Spleen (tissue), 7 donors: ENCODE measurements at regions not wholly inside any gene's neighbourhood (a gene's known extent, or its start where the extent isn't known, plus 50 kb on each side); places are given as distances from the start of the nearest gene placed in this dataset.

Experiments
- CTCF ChIP-seq, 11 experiments: fragments of 200-600 bp in 7 of 11; fragments of 450-650 bp in 4 of 11; sonication (generic) in 4 of 11; IDR thresholded peaks in 8 of 11; conservative IDR thresholded peaks in 3 of 11; 1 replicate in 7 of 11; 2 replicates in 4 of 11; pipeline versions ENCODE4 v1.4.0 to v1.8.0; 2016 to 2021; ENCODE audit warnings: antibody characterized with exemption in 11 of 11, inconsistent platforms in 4 of 11, mild to moderate bottlenecking in 1 of 11
- POLR2A ChIP-seq, 3 donors: fragments of 450-650 bp; IDR thresholded peaks; one replicate each; pipeline ENCODE4 v1.5.1; 2017; ENCODE audit warnings: antibody characterized with exemption in 3 of 3, mild to moderate bottlenecking in 1 of 3
- donor health status: DM: no; HTN: no; CAD: no; lungs with moderate emphysema.
- donor health status: DM: no; HTN: no; CAD: no.
- donor health status: DM: no; HTN: no; CAD: no.

- TF ChIP-seq CTCF (IDR thresholded peaks at IDR 0.05 in 8 of 11, conservative IDR thresholded peaks at IDR 0.05 in 3 of 11): no peak
- no peak for TF ChIP-seq POLR2A (IDR thresholded peaks at IDR 0.05)
These were observed 145.2 kb downstream of the SCARB1 start for GRCh38 chr12:124718458-124718857.
